PC-3 (cell line): ENCODE measurements at regions not wholly inside any gene's neighbourhood (a gene's known extent, or its start where the extent isn't known, plus 50 kb on each side); places are given as distances from the start of the nearest gene placed in this dataset.

Experiments
- EZH2phosphoT487 ChIP-seq: fragments of 300-600 bp; sonication (generic); IDR thresholded peaks from 2 replicates; pipeline ENCODE4 v1.6.1; 2018; ENCODE audit warnings: mild to moderate bottlenecking, antibody characterized with exemption, low read length, borderline replicate concordance
- TF ChIP-seq, protein P1 (sequence below): fragments of 300-600 bp; sonication (generic); conservative IDR thresholded peaks from 2 replicates; pipeline ENCODE4 v1.5.1; 2017; ENCODE audit warnings: antibody characterized with exemption, low read depth, mild to moderate bottlenecking, low read length

DNA sequence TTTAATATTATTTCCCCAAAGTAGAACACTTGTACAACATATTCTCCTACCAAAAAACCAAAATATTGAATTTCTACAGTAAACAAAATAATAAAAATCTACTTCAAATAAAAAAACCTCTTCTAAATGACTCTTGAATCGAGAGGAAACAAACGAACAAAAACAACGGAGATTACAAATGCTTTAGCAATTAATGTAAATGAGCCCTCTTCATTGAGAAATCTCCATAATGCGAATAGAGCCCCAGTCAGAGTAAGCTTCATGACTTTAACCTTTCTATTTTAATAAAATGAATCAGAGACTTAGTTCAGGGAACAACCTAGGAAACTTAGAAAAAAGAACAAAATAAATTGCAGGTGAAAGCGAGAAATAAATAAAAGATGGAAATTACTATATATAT, 129.3 kb upstream of the SEMA6A start:
- TF ChIP-seq, protein P1, sequence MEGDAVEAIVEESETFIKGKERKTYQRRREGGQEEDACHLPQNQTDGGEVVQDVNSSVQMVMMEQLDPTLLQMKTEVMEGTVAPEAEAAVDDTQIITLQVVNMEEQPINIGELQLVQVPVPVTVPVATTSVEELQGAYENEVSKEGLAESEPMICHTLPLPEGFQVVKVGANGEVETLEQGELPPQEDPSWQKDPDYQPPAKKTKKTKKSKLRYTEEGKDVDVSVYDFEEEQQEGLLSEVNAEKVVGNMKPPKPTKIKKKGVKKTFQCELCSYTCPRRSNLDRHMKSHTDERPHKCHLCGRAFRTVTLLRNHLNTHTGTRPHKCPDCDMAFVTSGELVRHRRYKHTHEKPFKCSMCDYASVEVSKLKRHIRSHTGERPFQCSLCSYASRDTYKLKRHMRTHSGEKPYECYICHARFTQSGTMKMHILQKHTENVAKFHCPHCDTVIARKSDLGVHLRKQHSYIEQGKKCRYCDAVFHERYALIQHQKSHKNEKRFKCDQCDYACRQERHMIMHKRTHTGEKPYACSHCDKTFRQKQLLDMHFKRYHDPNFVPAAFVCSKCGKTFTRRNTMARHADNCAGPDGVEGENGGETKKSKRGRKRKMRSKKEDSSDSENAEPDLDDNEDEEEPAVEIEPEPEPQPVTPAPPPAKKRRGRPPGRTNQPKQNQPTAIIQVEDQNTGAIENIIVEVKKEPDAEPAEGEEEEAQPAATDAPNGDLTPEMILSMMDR = no peak
- no peak for TF ChIP-seq EZH2phosphoT487
